KMS-11 (cell line): ENCODE measurements at regions not wholly inside any gene's neighbourhood (a gene's known extent, or its start where the extent isn't known, plus 50 kb on each side); places are given as distances from the start of the nearest gene placed in this dataset.
"Not testable (repeated sequence)": the region's sequence is repeated elsewhere in the genome, so short reads cannot be mapped to it uniquely, and the experiment has no call there.

Source experiments
- H2AFZ ChIP-seq: fragments of 200-600 bp; sonication (generic); 2 replicates; pipeline ENCODE4 v1.6.1; 2016; ENCODE audit warnings: antibody characterized with exemption, mixed run types, low read depth
- H3K27ac ChIP-seq: fragments of 200-600 bp; sonication (generic); 2 replicates; pipeline ENCODE4 v1.6.1; 2016; ENCODE audit warnings: mild to moderate bottlenecking, mixed run types
- H3K27me3 ChIP-seq: fragments of 200-600 bp; sonication (generic); 2 replicates; pipeline ENCODE4 v1.6.1; 2017; ENCODE audit warnings: mild to moderate bottlenecking, low read depth, mixed run types, moderate library complexity; ENCODE audit not compliant: insufficient read depth
- H3K36me3 ChIP-seq: fragments of 200-600 bp; sonication (generic); 2 replicates; pipeline ENCODE4 v1.6.1; 2017; ENCODE audit warnings: mild to moderate bottlenecking, mixed run types; ENCODE audit not compliant: insufficient read depth
- H3K4me1 ChIP-seq: fragments of 200-600 bp; sonication (generic); 2 replicates; pipeline ENCODE4 v1.6.1; 2016; ENCODE audit warnings: mild to moderate bottlenecking, low read depth, mixed run types; ENCODE audit not compliant: poor library complexity, severe bottlenecking
- H3K4me2 ChIP-seq: fragments of 200-600 bp; sonication (generic); 2 replicates; pipeline ENCODE4 v1.7.0; 2016; ENCODE audit warnings: mild to moderate bottlenecking, mixed run types
- H3K4me3 ChIP-seq: fragments of 200-600 bp; sonication (generic); IDR thresholded peaks from 2 replicates; pipeline ENCODE4 v1.6.1; 2017; ENCODE audit warnings: low read depth, low read length, mixed read lengths; ENCODE audit not compliant: insufficient read depth
- H3K79me2 ChIP-seq: fragments of 200-600 bp; sonication (generic); 2 replicates; pipeline ENCODE4 v1.6.1; 2016; ENCODE audit warnings: low read depth, mixed run types; ENCODE audit not compliant: insufficient read depth
- H3K9ac ChIP-seq: fragments of 200-600 bp; sonication (generic); 2 replicates; pipeline ENCODE4 v1.6.1; 2016; ENCODE audit warnings: mild to moderate bottlenecking, mixed run types
- H4K20me1 ChIP-seq: fragments of 200-600 bp; sonication (generic); 2 replicates; pipeline ENCODE4 v1.6.1; 2016; ENCODE audit warnings: mild to moderate bottlenecking, mixed run types; ENCODE audit not compliant: insufficient read depth
- CTCF ChIP-seq: fragments of 200-600 bp; sonication (generic); conservative IDR thresholded peaks from 2 replicates; pipeline ENCODE4 v1.6.1; 2017; ENCODE audit warnings: low read depth, mild to moderate bottlenecking, antibody characterized with exemption, low read length, moderate library complexity, mixed read lengths

- no peaks in the 10 kb centered on the region for H4K20me1 ChIP-seq
- no peaks in the 10 kb centered on the region for H3K27me3 ChIP-seq
- no peak overlapping the region for H3K9ac ChIP-seq
- no peak overlapping the region for H2AFZ ChIP-seq
- H3K4me1 ChIP-seq, result no peaks in the 10 kb centered on the region
- H3K27ac ChIP-seq, result no peak overlapping the region
- H3K36me3 ChIP-seq, result no peaks in the 10 kb centered on the region
- no peak for TF ChIP-seq CTCF
- H3K4me3 ChIP-seq, result no peak overlapping the region
- H3K79me2 ChIP-seq, result no peaks in the 10 kb centered on the region
- H3K4me2 ChIP-seq, result no peak overlapping the region
Observed at GRCh38 chr10:61047788-61048560, 104.0 kb upstream of the RHOBTB1 start.

GRCh38 chr10:61047081-61047480 is 103.1 kb upstream of the RHOBTB1 start:
- TF ChIP-seq CTCF, result no peak
- Histone ChIP-seq H3K79me2 (no peaks in the 10 kb centered on the region), H3K9ac (no peak overlapping the region)

GRCh38 chr10:61045480-61045879 is 101.5 kb upstream of the RHOBTB1 start:
- H3K4me1 ChIP-seq, H3K4me3 ChIP-seq, H3K36me3 ChIP-seq, H3K27ac ChIP-seq, H2AFZ ChIP-seq, H4K20me1 ChIP-seq, H3K79me2 ChIP-seq, H3K9ac ChIP-seq, H3K27me3 ChIP-seq, H3K4me2 ChIP-seq: not testable (repeated sequence)

More at GRCh38 chr10:61047081-61047480, 103.1 kb upstream of the RHOBTB1 start:
- H3K4me3 ChIP-seq, result no peak overlapping the region
- H4K20me1 ChIP-seq, result no peaks in the 10 kb centered on the region
- no peak overlapping the region for H2AFZ ChIP-seq
- no peak overlapping the region for H3K4me2 ChIP-seq
- H3K36me3 ChIP-seq, result no peaks in the 10 kb centered on the region
- H3K27me3 ChIP-seq, result no peaks in the 10 kb centered on the region
- no peak overlapping the region for H3K27ac ChIP-seq
- H3K4me1 ChIP-seq, result no peaks in the 10 kb centered on the region

- no peaks in the 10 kb centered on the region for H3K4me1 ChIP-seq
- H3K36me3 ChIP-seq, result no peaks in the 10 kb centered on the region
- no peak for TF ChIP-seq CTCF
Observed at GRCh38 chr10:61042533-61042932, 98.5 kb upstream of the RHOBTB1 start.

GRCh38 chr10:61040399-61041016 is 96.5 kb upstream of the RHOBTB1 start:
- H3K4me1 ChIP-seq, result no peaks in the 10 kb centered on the region
- H3K9ac ChIP-seq, result no peak overlapping the region
- TF ChIP-seq CTCF, result no peak
- H3K27me3 ChIP-seq, result no peaks in the 10 kb centered on the region
- no peak overlapping the region for H3K27ac ChIP-seq
- H4K20me1 ChIP-seq, result no peaks in the 10 kb centered on the region
- no peaks in the 10 kb centered on the region for H3K79me2 ChIP-seq
- no peak overlapping the region for H2AFZ ChIP-seq
- H3K4me2 ChIP-seq, result no peak overlapping the region
- no peak overlapping the region for H3K4me3 ChIP-seq
- no peaks in the 10 kb centered on the region for H3K36me3 ChIP-seq

More at GRCh38 chr10:61042533-61042932, 98.5 kb upstream of the RHOBTB1 start:
- H3K9ac ChIP-seq, result no peak overlapping the region
- no peak overlapping the region for H3K27ac ChIP-seq
- H4K20me1 ChIP-seq, result no peaks in the 10 kb centered on the region
- no peak overlapping the region for H3K4me2 ChIP-seq
- no peak overlapping the region for H2AFZ ChIP-seq
- no peaks in the 10 kb centered on the region for H3K27me3 ChIP-seq
- no peaks in the 10 kb centered on the region for H3K79me2 ChIP-seq
- no peak overlapping the region for H3K4me3 ChIP-seq
